ENCODE measurements at regions not wholly inside any gene's neighbourhood (a gene's known extent, or its start where the extent isn't known, plus 50 kb on each side); places are given as distances from the start of the nearest gene placed in this dataset.

GRCh38 chr11:10641177-10641911 is 52.2 kb downstream of the IRAG1 start:
- in situ Hi-C loops (cut with MboI) (no loop called here), intact Hi-C loops (cut with micrococcal nuclease; ENCODE audit: unreplicated experiment) (no loop called here)
- SMC1A ChIA-PET (ENCODE audit: uncharacterized antibody, unreplicated experiment), result interaction anchor here (0.8 to 1.2 kb wide), 8 partner anchors 10 to 228 kb away, joined by 3 to 5 read pairs (median 3); no protein-coding TSS in a partner anchor
- Histone ChIP-seq H3K4me1 (ENCODE audit: control insufficient read depth, insufficient read depth, low read length) (peaks cover 33% of the 10 kb centered on the region), H3K9me3 (replicated peaks; ENCODE audit: control insufficient read depth, insufficient read depth, low read length) (no peaks in the 10 kb centered on the region), H3K4me2 (ENCODE audit: control insufficient read depth, insufficient read depth) (peak overlapping the region; percentile 72), H2AFZ (ENCODE audit: control insufficient read depth, low read depth, low read length) (peak overlapping the region; percentile 55), H3K9ac (ENCODE audit: control insufficient read depth, insufficient read depth, low read length) (peak overlapping the region; percentile 52), H3K79me2 (ENCODE audit: control insufficient read depth, insufficient read depth, low read length) (no peaks in the 10 kb centered on the region), H3K36me3 (ENCODE audit: control insufficient read depth in 2 of 2, insufficient read depth in 2 of 2, low read length in 1 of 2) (no peaks in the 10 kb centered on the region), H3K27ac (ENCODE audit: control insufficient read depth, insufficient read depth) (peak overlapping the region; percentile 92), H3K4me3 (no peak overlapping the region), H3K27me3 (replicated peaks in 1 of 2; ENCODE audit: control insufficient read depth in 2 of 2, insufficient read depth in 2 of 2, low read length in 1 of 2) (no peaks in the 10 kb centered on the region), H4K20me1 (ENCODE audit: control insufficient read depth, insufficient read depth) (no peaks in the 10 kb centered on the region)
- 20% methylated on average over 9 of the region's 9 CpGs for WGBS (ENCODE audit: insufficient coverage, insufficient replicate concordance, low lambda C conversion rate, missing lambda C conversion rate)
- DNase-seq (ENCODE audit: low read depth, low spot score), result peak; percentile 62
- ATAC-seq, result peak; percentile 95
- CTCF ChIA-PET, result interaction anchor here (0.6 to 4.2 kb wide), 6 partner anchors 11 to 228 kb away, joined by 3 to 22 read pairs (median 5); no protein-coding TSS in a partner anchor
- BruUV-seq (replicated peaks), result no TSS peak
- RAD21 ChIA-PET (ENCODE audit: unreplicated experiment), result interaction anchor here (0.8 to 1.0 kb wide), 4 partner anchors 13 to 228 kb away, joined by 3 read pairs; partner anchors contain the start of gene RNF141
- FAIRE-seq, result peak; percentile 61
- POLR2A ChIA-PET, result interaction anchor here (0.6 kb wide), 1 partner anchor 171 kb away, joined by 6 read pairs; no protein-coding TSS in a partner anchor
- TF ChIP-seq FOXK2 (IDR thresholded peaks at IDR 0.05), result peak; percentile 26; the same call in 1 of the 2 replicates
- peak; percentile 84 for TF ChIP-seq MTA2 (IDR thresholded peaks at IDR 0.05; ENCODE audit: low read depth)
- no peak for TF ChIP-seq ZZZ3 (IDR thresholded peaks at IDR 0.05; ENCODE audit: control insufficient read depth, insufficient read length, low read depth)
- TF ChIP-seq MLLT1 (IDR thresholded peaks at IDR 0.05), result no peak
- TF ChIP-seq MAX (IDR thresholded peaks at IDR 0.05; ENCODE audit: low read depth, low read length), result no peak
- TF ChIP-seq SPI1 (IDR thresholded peaks at IDR 0.05; ENCODE audit: borderline replicate concordance, insufficient read depth, low read depth, low read length), result peak; percentile 98
- TF ChIP-seq RFX5 (IDR thresholded peaks at IDR 0.05; ENCODE audit: low read depth, low read length), result no peak
- no peak for TF ChIP-seq ZNF24 (IDR thresholded peaks at IDR 0.05)
- no peak for TF ChIP-seq ZBED1 (IDR thresholded peaks at IDR 0.05; ENCODE audit: borderline replicate concordance)
- TF ChIP-seq RELA (IDR thresholded peaks at IDR 0.05; ENCODE audit: borderline replicate concordance, partially characterized antibody), result no peak
- TF ChIP-seq NRF1 (conservative IDR thresholded peaks at IDR 0.05; ENCODE audit: low read depth, low read length), result no peak
- TF ChIP-seq NBN (IDR thresholded peaks at IDR 0.05), result peak; percentile 53; the same call in 1 of the 2 replicates
- TF ChIP-seq EGR1 (IDR thresholded peaks at IDR 0.05; ENCODE audit: borderline replicate concordance in 1 of 2, low read depth in 2 of 2, low read length in 2 of 2), result no peak
- peak; percentile 89; the same call in 1 of the 2 replicates for TF ChIP-seq MTA3 (IDR thresholded peaks at IDR 0.05; ENCODE audit: borderline replicate concordance, low read length)
- TF ChIP-seq CREB1 (IDR thresholded peaks at IDR 0.05; ENCODE audit: low read depth), result no peak; the same call in 1 of the 2 replicates
- 0 out of 2 replicates have a peak, but pooled peaks have one; percentile 28 for TF ChIP-seq GATAD2B (conservative IDR thresholded peaks at IDR 0.05; ENCODE audit: low read depth)
- peak; percentile 61 for TF ChIP-seq IKZF1 (conservative IDR thresholded peaks at IDR 0.05)
- TF ChIP-seq BCL3 (IDR thresholded peaks at IDR 0.05; ENCODE audit: borderline replicate concordance, insufficient read depth, low read depth, low read length, poor library complexity, severe bottlenecking), result no peak
- TF ChIP-seq DPF2 (IDR thresholded peaks at IDR 0.05), result peak; percentile 68; the same call in 1 of the 2 replicates

Data from GM12878 (cell line).